H1 (cell line): ENCODE measurements at regions not wholly inside any gene's neighbourhood (a gene's known extent, or its start where the extent isn't known, plus 50 kb on each side); places are given as distances from the start of the nearest gene placed in this dataset.

Experiments
- CTCF ChIA-PET: fragments of 300-600 bp; sonication (Branson Sonifier 250); formaldehyde crosslinking; loops from one replicate; lab custom pipeline; 2021; ENCODE audit not compliant: partially characterized antibody; lab: Charles Lee
- POLR2A ChIA-PET: fragments of 300-600 bp; sonication (Branson Sonifier 250); formaldehyde crosslinking; loops from one replicate; lab custom pipeline; 2021; ENCODE audit warnings: inconsistent platforms; ENCODE audit not compliant: partially characterized antibody; lab: Charles Lee
- DNase-seq, 2 experiments: peaks; one replicate each; pipeline versions ENCODE4 v3.0.0 to v3.0.0-alpha.2; 2010 to 2022; ENCODE audit warnings: low spot score in 2 of 2, low read depth in 1 of 2, mixed read lengths in 1 of 2
- FAIRE-seq: peaks from 2 replicates; lab custom pipeline; 2011; peaks lifted over from hg19 to GRCh38; lab: Jason Lieb, UNC
- H2AFZ ChIP-seq: 2 replicates; pipeline ENCODE4 v1.8.1; 2012; ENCODE audit warnings: low read length, inconsistent platforms
- H2AK5ac ChIP-seq: 2 replicates; pipeline ENCODE4 v1.6.1; 2013; ENCODE audit warnings: low read depth, low read length
- H2BK120ac ChIP-seq: replicated peaks from 2 replicates; pipeline ENCODE3; 2013; ENCODE audit warnings: low read depth, low read length, inconsistent platforms
- H2BK12ac ChIP-seq: 2 replicates; pipeline ENCODE4 v1.6.1; 2013; ENCODE audit warnings: low read depth, low read length
- H2BK15ac ChIP-seq: 2 replicates; pipeline ENCODE4 v1.6.1; 2013; ENCODE audit warnings: low read length
- H2BK20ac ChIP-seq: 2 replicates; pipeline ENCODE4 v1.6.1; 2013; ENCODE audit warnings: low read length
- H2BK5ac ChIP-seq: 2 replicates; pipeline ENCODE4 v1.6.1; 2013; ENCODE audit warnings: low read depth, low read length
- H3K14ac ChIP-seq: 2 replicates; pipeline ENCODE4 v1.6.1; 2013; ENCODE audit warnings: inconsistent platforms; ENCODE audit not compliant: insufficient read length
- H3K18ac ChIP-seq: 2 replicates; pipeline ENCODE4 v1.6.1; 2013; ENCODE audit warnings: low read length; ENCODE audit errors: extremely low read depth
- H3K23ac ChIP-seq: 2 replicates; pipeline ENCODE4 v1.6.1; 2013; ENCODE audit warnings: inconsistent platforms; ENCODE audit not compliant: insufficient read length
- H3K23me2 ChIP-seq: 2 replicates; pipeline ENCODE4 v1.6.1; 2013; ENCODE audit warnings: low read depth, low read length
- H3K27ac ChIP-seq: 2 replicates; pipeline ENCODE4 v1.6.1; 2011; ENCODE audit warnings: low read depth, low read length, inconsistent platforms
- H3K27me3 ChIP-seq, 4 experiments: replicated peaks in 1 of 4; 1 replicate in 1 of 4; 2 replicates in 3 of 4; pipeline versions ENCODE4 v1.6.1 to v1.8.1; 2011 to 2013; ENCODE audit warnings: low read length in 3 of 4, mild to moderate bottlenecking in 3 of 4, inconsistent platforms in 2 of 4, mixed read lengths in 2 of 4, moderate library complexity in 1 of 4; ENCODE audit not compliant: control insufficient read depth in 3 of 4, insufficient read depth in 3 of 4; ENCODE audit errors: extremely low read depth in 1 of 4
- H3K36me3 ChIP-seq, 4 experiments: 2 replicates each; pipeline versions ENCODE4 v1.6.1 to v1.8.1; 2011 to 2013; ENCODE audit warnings: mild to moderate bottlenecking in 4 of 4, low read length in 3 of 4, moderate library complexity in 2 of 4, control low read depth in 1 of 4, inconsistent platforms in 1 of 4; ENCODE audit not compliant: insufficient read depth in 4 of 4, control insufficient read depth in 2 of 4
- H3K4ac ChIP-seq: replicated peaks from 2 replicates; pipeline ENCODE3; 2013; ENCODE audit warnings: low read length, low read depth, mixed read lengths, inconsistent platforms; ENCODE audit not compliant: insufficient read length
- H3K4me1 ChIP-seq, 4 experiments: replicated peaks in 1 of 4; 1 replicate in 1 of 4; 2 replicates in 3 of 4; pipeline versions ENCODE4 v1.6.1 to v1.8.1; 2011 to 2013; ENCODE audit warnings: low read length in 3 of 4, inconsistent platforms in 2 of 4, mixed read lengths in 1 of 4; ENCODE audit not compliant: insufficient read depth in 4 of 4, control insufficient read depth in 3 of 4
- H3K4me2 ChIP-seq, 2 experiments: 2 replicates each; pipeline versions ENCODE4 v1.6.1 to v1.8.1; 2011 to 2013; ENCODE audit warnings: low read depth in 2 of 2, low read length in 2 of 2, control low read depth in 1 of 2, inconsistent platforms in 1 of 2, mild to moderate bottlenecking in 1 of 2; ENCODE audit not compliant: insufficient read depth in 1 of 2
- H3K4me3 ChIP-seq, 4 experiments: fragments of 200-600, 300-600 bp in 1 of 4; sonication (generic), shearing (Covaris generic), sonication (Bioruptor Twin) in 1 of 4; 2 replicates each; pipeline versions ENCODE4 v1.5.1 to v1.8.1; 2011 to 2016; ENCODE audit warnings: low read length in 4 of 4, low read depth in 3 of 4, control low read depth in 2 of 4, inconsistent platforms in 2 of 4, mild to moderate bottlenecking in 2 of 4, mixed read lengths in 1 of 4, moderate library complexity in 1 of 4; ENCODE audit not compliant: insufficient read depth in 2 of 4; ENCODE audit errors: extremely low read depth in 1 of 4
- H3K56ac ChIP-seq: replicated peaks from 2 replicates; pipeline ENCODE3; 2013; ENCODE audit warnings: low read depth, mild to moderate bottlenecking, mixed read lengths, low read length, inconsistent platforms; ENCODE audit not compliant: insufficient read length
- H3K79me1 ChIP-seq: 2 replicates; pipeline ENCODE4 v1.6.1; 2013; ENCODE audit warnings: low read depth, low read length, control low read depth
- H3K79me2 ChIP-seq, 2 experiments: 2 replicates each; pipeline versions ENCODE4 v1.6.1 to v1.8.1; 2012 to 2013; ENCODE audit warnings: low read length in 2 of 2, mild to moderate bottlenecking in 2 of 2, inconsistent platforms in 1 of 2; ENCODE audit not compliant: insufficient read depth in 2 of 2, control insufficient read depth in 1 of 2
- H3K9ac ChIP-seq, 4 experiments: replicated peaks in 1 of 4; 1 replicate in 1 of 4; 2 replicates in 3 of 4; pipeline versions ENCODE4 v1.6.1 to v1.8.1; 2011 to 2013; ENCODE audit warnings: low read depth in 3 of 4, low read length in 3 of 4, control low read depth in 2 of 4, mild to moderate bottlenecking in 2 of 4, moderate library complexity in 2 of 4, inconsistent platforms in 1 of 4; ENCODE audit errors: extremely low read depth in 1 of 4
- H3K9me3 ChIP-seq, 2 experiments: 2 replicates each; pipeline versions ENCODE4 v1.6.1 to v1.8.1; 2012 to 2013; ENCODE audit warnings: mild to moderate bottlenecking in 2 of 2, moderate library complexity in 2 of 2, control low read depth in 1 of 2, inconsistent platforms in 1 of 2, low read depth in 1 of 2, low read length in 1 of 2, mixed read lengths in 1 of 2; ENCODE audit not compliant: insufficient read depth in 2 of 2
- H4K20me1 ChIP-seq, 2 experiments: replicated peaks in 1 of 2; 2 replicates each; pipeline versions ENCODE3 to v1.8.1; 2011 to 2013; ENCODE audit warnings: inconsistent platforms in 2 of 2, low read length in 2 of 2, mild to moderate bottlenecking in 1 of 2; ENCODE audit not compliant: insufficient read depth in 2 of 2, control insufficient read depth in 1 of 2
- H4K5ac ChIP-seq: 2 replicates; pipeline ENCODE4 v1.6.1; 2013; ENCODE audit warnings: low read length, low read depth, mixed read lengths, inconsistent platforms; ENCODE audit not compliant: insufficient read length
- H4K8ac ChIP-seq: 2 replicates; pipeline ENCODE4 v1.8.0; 2013; ENCODE audit warnings: mild to moderate bottlenecking, moderate library complexity, low read length, inconsistent platforms; ENCODE audit not compliant: insufficient read depth; ENCODE audit errors: extremely low read depth
- H4K91ac ChIP-seq: replicated peaks from 2 replicates; pipeline ENCODE3; 2013; ENCODE audit warnings: low read length, mixed read lengths, inconsistent platforms; ENCODE audit not compliant: insufficient read length
- CBX5 ChIP-seq: fragments of 300-800, 300-1000 bp; sonication (generic); IDR thresholded peaks from 2 replicates; pipeline ENCODE4 v1.7.1; 2016; ENCODE audit warnings: antibody characterized with exemption, low read length, low read depth
- FOSL1 ChIP-seq: IDR thresholded peaks from 2 replicates; pipeline ENCODE4 v1.6.1; 2011; ENCODE audit warnings: mild to moderate bottlenecking, low read depth, low read length, moderate library complexity; ENCODE audit not compliant: insufficient read depth
- HDAC2 ChIP-seq, 2 experiments: fragments of 300-600 bp in 1 of 2; sonication (generic) in 1 of 2; IDR thresholded peaks; 2 replicates each; pipeline ENCODE4 v1.6.1; 2011 to 2012; ENCODE audit warnings: low read depth in 2 of 2, low read length in 2 of 2, mild to moderate bottlenecking in 2 of 2, moderate library complexity in 2 of 2, borderline replicate concordance in 1 of 2, inconsistent platforms in 1 of 2
- KDM5A ChIP-seq: fragments of 200-600 bp; IDR thresholded peaks from 2 replicates; pipeline ENCODE4 v1.7.1; 2012; ENCODE audit warnings: mild to moderate bottlenecking, low read length, inconsistent platforms, mixed read lengths
- SIRT6 ChIP-seq: IDR thresholded peaks from one replicate; pipeline ENCODE4 v1.7.1; 2012; ENCODE audit warnings: low read length, inconsistent platforms
- USF2 ChIP-seq: IDR thresholded peaks from 2 replicates; pipeline ENCODE4 v1.6.1; 2011; ENCODE audit warnings: low read length, improper control_type of control experiment
- WGBS, 2 experiments: shearing (Covaris generic) in 1 of 2; methylation state at CpG; one replicate each; pipeline versions ENCODE4 v1.1.6 to v1.1.7; 2013 to 2015; ENCODE audit warnings: low lambda C conversion rate in 2 of 2, mixed read lengths in 2 of 2, inconsistent platforms in 1 of 2, low coverage in 1 of 2, missing lambda C conversion rate in 1 of 2; ENCODE audit not compliant: insufficient replicate concordance in 2 of 2, insufficient coverage in 1 of 2, insufficient read length in 1 of 2; ENCODE audit errors: extremely low coverage in 1 of 2, missing lambda C conversion rate in 1 of 2; 5-methylcytosine and 5-hydroxymethylcytosine counted together
- TF ChIP-seq, protein P1 (sequence below): IDR thresholded peaks from 2 replicates; pipeline ENCODE4 v1.6.1; 2012; ENCODE audit warnings: low read length, inconsistent platforms
- TF ChIP-seq, protein P2 (sequence below), 3 experiments: IDR thresholded peaks; 1 replicate in 2 of 3; 2 replicates in 1 of 3; pipeline versions ENCODE4 v1.5.1 to v1.6.1; 2011; ENCODE audit warnings: low read length in 3 of 3, mild to moderate bottlenecking in 3 of 3, inconsistent platforms in 2 of 3, low read depth in 1 of 3, moderate library complexity in 1 of 3; ENCODE audit not compliant: insufficient read depth in 1 of 3; ENCODE audit errors: control extremely low read depth in 1 of 3

GRCh38 chr4:142983065-142983464 lies 137.0 kb upstream of the INPP4B start:
- Histone ChIP-seq H2BK15ac (no peak overlapping the region), H3K14ac (no peak overlapping the region), H2BK5ac (no peak overlapping the region), H3K4ac (no peak overlapping the region), H4K8ac (no peak overlapping the region), H3K4me2 (no peak overlapping the region), H2BK120ac (no peak overlapping the region), H3K79me1 (no peaks in the 10 kb centered on the region), H3K18ac (no peak overlapping the region), H2AFZ (no peak overlapping the region), H2BK12ac (no peak overlapping the region), H3K9ac (no peak overlapping the region), H3K79me2 (no peaks in the 10 kb centered on the region), H3K23me2 (no peaks in the 10 kb centered on the region), H3K27me3 (no peaks in the 10 kb centered on the region), H3K56ac (no peak overlapping the region), H3K9me3 (no peaks in the 10 kb centered on the region), H2AK5ac (no peak overlapping the region), H4K91ac (no peak overlapping the region), H4K5ac (no peak overlapping the region), H4K20me1 (no peaks in the 10 kb centered on the region), H3K4me1 (peaks cover 0 to 5% (median 2%) of the 10 kb centered on the region in 4 experiments; a peak in 3 of 7 replicates), H2BK20ac (no peak overlapping the region), H3K27ac (no peak overlapping the region), H3K4me3 (no peak overlapping the region), H3K23ac (no peak overlapping the region), H3K36me3 (no peaks in the 10 kb centered on the region)
- DNase-seq (no peak), FAIRE-seq (no peak)
- ChIA-PET CTCF (interaction anchor here (1.2 kb wide), 1 partner anchor 10 kb away, joined by 3 read pairs; no protein-coding TSS in a partner anchor), POLR2A (no interaction called here)
- WGBS, 2 experiments = 94% methylated on average over 3 of the region's 3 CpGs; no CpG with 5 or more reads in 1 of the 2 experiments
- TF ChIP-seq KDM5A (no peak), CBX5 (no peak), HDAC2 (IDR thresholded peaks at IDR 0.05; ENCODE audit: borderline replicate concordance in 1 of 2, low read depth in 2 of 2, low read length in 2 of 2) (no peak), SIRT6 (no peak), USF2 (no peak), FOSL1 (no peak)
- TF ChIP-seq, protein P1, sequence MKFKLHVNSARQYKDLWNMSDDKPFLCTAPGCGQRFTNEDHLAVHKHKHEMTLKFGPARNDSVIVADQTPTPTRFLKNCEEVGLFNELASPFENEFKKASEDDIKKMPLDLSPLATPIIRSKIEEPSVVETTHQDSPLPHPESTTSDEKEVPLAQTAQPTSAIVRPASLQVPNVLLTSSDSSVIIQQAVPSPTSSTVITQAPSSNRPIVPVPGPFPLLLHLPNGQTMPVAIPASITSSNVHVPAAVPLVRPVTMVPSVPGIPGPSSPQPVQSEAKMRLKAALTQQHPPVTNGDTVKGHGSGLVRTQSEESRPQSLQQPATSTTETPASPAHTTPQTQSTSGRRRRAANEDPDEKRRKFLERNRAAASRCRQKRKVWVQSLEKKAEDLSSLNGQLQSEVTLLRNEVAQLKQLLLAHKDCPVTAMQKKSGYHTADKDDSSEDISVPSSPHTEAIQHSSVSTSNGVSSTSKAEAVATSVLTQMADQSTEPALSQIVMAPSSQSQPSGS = no peak
- TF ChIP-seq, protein P2, sequence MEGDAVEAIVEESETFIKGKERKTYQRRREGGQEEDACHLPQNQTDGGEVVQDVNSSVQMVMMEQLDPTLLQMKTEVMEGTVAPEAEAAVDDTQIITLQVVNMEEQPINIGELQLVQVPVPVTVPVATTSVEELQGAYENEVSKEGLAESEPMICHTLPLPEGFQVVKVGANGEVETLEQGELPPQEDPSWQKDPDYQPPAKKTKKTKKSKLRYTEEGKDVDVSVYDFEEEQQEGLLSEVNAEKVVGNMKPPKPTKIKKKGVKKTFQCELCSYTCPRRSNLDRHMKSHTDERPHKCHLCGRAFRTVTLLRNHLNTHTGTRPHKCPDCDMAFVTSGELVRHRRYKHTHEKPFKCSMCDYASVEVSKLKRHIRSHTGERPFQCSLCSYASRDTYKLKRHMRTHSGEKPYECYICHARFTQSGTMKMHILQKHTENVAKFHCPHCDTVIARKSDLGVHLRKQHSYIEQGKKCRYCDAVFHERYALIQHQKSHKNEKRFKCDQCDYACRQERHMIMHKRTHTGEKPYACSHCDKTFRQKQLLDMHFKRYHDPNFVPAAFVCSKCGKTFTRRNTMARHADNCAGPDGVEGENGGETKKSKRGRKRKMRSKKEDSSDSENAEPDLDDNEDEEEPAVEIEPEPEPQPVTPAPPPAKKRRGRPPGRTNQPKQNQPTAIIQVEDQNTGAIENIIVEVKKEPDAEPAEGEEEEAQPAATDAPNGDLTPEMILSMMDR (IDR thresholded peaks at IDR 0.05; ENCODE audit: control extremely low read depth in 1 of 3, insufficient read depth in 1 of 3, low read depth in 1 of 3, low read length in 3 of 3) = no peak
